HCEC 1CT (cell line): ENCODE measurements at regions not wholly inside any gene's neighbourhood (a gene's known extent, or its start where the extent isn't known, plus 50 kb on each side); places are given as distances from the start of the nearest gene placed in this dataset.
"Not testable (repeated sequence)": the region's sequence is repeated elsewhere in the genome, so short reads cannot be mapped to it uniquely, and the experiment has no call there.

Source experiments
- DNase-seq: peaks from one replicate; pipeline ENCODE4 v3.0.0-alpha.2; 2017

DNA sequence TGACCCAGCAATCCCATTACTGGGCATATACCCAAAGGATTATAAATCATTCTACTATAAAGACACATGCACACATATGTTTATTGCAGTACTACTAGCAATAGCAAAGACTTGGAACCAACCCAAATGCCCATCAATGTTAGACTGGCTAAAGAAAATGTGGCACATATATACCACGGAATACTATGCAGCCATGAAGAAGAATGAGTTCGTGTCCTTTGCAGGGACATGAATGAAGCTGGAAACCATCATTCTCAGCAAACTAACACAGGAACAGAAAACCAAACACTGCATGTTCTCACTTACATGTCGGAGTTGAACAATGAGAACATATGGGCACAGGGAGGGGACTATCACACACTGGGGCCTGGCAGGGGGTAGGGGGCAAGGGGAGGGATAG lies 183.0 kb downstream of the HACE1 start:
- not testable (repeated sequence) for DNase-seq

DNA sequence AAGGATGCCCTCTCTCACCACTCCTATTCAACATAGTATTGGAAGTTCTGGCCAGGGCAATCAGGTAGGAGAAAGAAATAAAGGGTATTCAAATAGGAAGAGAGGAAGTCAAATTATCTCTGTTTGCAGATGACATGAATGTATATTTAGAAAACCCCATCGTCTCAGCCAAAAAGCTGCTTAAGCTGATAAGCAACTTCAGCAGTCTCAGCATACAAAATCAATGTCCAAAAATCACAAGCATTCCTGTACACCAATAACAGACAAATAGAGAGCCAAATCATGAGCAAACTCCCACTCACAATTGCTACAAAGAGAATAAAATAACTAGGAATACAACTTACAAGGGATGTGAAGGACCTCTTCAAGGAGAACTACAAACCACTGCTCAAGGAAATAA lies 184.6 kb downstream of the HACE1 start:
- not testable (repeated sequence) for DNase-seq

DNA sequence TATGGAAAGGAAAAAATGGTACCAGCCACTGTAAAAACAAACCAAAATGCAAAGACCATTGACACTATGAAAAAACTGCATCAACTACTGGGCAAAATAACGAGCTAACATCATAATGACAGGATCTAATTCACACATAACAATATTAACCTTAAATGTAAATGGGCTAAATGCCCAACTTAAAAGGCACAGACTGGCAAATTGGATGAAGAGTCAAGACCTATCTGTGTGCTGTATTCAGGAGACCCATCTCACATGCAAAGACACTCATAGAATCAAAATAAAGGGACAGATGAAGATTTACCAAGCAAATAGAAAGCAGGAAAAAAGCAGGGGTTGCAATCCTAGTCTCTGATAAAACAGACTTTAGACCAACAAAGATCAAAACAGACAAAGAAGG lies 186.6 kb downstream of the HACE1 start:
- DNase-seq: not testable (repeated sequence)

- DNase-seq: not testable (repeated sequence)
These were observed 188.2 kb downstream of the HACE1 start for GRCh38 chr6:104671591-104671891.

DNA sequence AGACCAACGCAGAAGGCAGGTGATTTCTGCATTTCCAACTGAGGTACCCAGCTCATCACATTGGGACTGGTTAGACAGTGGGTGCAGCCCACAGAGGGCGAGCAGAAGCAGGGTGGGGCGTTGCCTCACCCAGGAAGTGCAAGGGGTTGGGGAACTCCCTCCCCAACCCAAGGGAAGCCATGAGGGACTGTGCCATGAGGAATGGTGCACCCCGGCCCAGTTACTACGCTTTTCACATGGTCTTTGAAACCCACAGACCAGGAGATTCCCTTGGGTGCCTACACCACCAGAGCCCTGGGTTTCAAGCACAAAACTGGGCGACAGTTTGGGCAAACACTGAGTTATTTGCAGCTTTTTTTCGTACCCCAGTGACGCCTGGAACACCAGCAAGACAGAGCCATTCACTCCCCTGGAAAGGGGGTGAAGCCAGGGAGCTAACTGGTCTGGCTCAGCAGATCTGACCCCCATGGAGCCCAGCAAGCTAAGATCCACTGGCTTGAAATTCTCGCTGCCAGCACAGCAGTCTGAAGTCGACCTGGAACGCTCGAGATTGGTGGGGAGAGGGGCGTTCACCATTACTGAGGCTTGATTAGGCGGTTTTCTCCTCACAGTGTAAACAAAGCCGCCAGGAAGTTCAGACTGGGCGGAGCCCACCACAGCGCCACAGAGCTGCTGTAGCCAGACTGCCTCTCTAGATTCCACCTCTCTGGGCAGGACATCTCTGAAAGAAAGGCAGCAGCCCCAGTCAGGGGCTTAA lies 188.7 kb downstream of the HACE1 start:
- not testable (repeated sequence) for DNase-seq

DNA sequence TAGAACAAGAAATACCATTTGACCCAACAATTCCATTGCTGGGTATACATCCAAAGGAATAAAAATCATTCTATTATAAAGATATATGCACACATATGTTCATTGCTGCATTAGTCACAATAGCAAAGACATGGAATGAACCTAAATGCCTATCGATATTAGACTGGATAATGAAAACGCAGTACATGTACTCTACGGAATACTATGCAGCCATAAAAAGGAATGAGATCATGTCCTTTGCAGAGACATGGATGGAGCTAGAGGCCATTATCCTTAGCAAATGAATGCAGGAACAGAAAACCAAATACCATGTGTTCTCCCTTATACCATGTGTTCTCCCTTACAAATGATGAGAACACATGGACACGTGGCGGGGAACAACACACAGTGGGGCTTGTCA lies 190.2 kb downstream of the HACE1 start:
- DNase-seq: no peak

- no peak for DNase-seq
These were observed 203.5 kb downstream of the HACE1 start for GRCh38 chr6:104656235-104656634.

- peak; percentile 17 for DNase-seq
These were observed 205.9 kb downstream of the HACE1 start for GRCh38 chr6:104653781-104654180.

- no peak for DNase-seq
These were observed 211.4 kb downstream of the HACE1 start for GRCh38 chr6:104648347-104648746.

DNA sequence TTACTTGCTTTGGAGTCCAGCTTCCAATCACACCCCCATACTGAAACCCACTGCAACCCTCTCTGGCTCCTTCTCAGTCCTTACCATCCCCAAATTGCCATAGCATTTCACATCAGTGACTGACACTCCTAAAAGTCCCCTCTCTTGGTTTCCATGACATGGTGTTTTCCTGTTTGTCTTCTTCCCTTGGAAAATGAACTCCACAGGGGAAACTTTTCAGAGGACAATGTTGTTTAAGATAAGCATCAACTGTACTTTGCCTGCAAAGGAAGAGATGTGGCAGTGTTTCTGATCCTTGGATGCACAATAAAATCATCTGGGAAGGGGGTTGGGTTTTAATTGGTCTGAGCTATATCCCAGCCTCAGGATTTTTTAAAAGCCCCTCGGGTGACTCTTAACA lies 214.9 kb downstream of the HACE1 start:
- DNase-seq: no peak

GRCh38 chr6:104642871-104643270 lies 216.8 kb downstream of the HACE1 start:
- DNase-seq: peak; percentile 55

GRCh38 chr6:104640761-104641160 lies 219.0 kb downstream of the HACE1 start:
- no peak for DNase-seq

DNA sequence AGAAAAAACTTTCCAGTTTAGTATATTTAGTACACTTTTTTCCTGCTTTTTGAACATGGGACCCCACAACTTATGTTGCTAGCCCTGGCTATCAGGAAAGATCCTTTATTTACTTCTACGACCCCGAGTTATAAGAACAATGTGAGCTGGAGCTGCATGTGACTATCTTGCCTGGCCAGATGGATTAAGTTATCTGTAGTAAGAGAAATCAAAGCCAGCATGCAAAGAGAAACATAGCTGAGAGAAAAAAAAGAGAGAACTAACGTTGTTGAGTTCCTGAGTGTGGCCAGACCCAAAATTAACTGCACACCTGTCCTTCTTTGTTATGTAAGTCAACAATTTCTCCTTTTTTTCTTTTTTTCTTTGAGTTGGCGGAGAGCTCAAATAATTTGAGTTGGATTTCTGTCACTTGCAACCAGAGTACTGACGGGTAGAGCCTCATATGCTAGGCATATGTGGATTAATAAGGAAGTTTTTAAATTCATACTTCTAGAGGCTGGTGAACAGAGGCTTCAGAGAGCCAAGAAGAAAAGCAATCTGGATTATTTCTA lies 219.5 kb downstream of the HACE1 start:
- no peak for DNase-seq

- peak; percentile 88 for DNase-seq
These were observed 220.1 kb downstream of the HACE1 start for GRCh38 chr6:104639668-104640067.

- peak; percentile 37 for DNase-seq
These were observed 220.9 kb downstream of the HACE1 start for GRCh38 chr6:104638841-104639290.

- peak; percentile 55 for DNase-seq
These were observed 226.6 kb downstream of the HACE1 start for GRCh38 chr6:104633125-104633524.

DNA sequence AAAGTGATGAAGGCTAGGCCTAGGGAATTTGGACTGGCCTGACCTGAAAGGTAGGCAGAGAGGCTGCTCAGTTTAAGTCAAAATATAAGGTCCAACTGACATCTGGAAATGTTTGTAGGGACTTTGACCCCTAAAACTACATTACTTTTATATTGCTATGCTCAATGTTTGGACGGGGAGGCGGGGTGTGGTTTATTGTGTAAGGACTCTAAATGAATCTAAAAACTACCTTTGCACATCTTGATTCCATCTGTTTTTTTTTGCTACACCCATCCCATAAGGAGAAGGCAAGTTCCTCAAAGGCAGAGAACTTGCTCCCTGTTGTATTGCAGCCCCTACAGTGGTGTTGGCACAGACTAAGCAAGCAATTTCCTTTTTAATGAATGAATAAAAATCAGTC lies 227.1 kb downstream of the HACE1 start:
- no peak for DNase-seq

DNA sequence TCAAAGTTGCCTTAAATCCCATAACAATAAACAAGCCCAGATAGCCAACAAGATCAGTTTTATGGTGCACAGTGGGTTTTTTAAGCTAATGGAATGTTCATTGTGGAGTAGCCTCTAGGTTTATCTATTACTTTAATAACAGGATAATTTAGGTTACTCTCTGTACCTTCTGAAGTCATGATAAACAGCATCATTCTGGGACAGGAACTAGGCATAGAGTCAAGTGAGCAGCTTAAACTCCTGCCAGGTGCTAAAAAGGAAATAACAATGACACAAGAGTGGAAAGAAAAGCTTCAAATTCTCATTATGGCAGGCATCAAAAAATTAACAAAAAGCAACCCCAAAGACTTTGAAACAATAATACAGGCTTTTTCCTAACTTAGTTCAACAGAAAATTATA lies 228.8 kb downstream of the HACE1 start:
- DNase-seq: no peak

- DNase-seq: no peak
These were observed 229.2 kb downstream of the HACE1 start for GRCh38 chr6:104630522-104630921.

- no peak for DNase-seq
These were observed 229.9 kb downstream of the HACE1 start for GRCh38 chr6:104629826-104630225.

GRCh38 chr6:104625536-104625935 lies 234.2 kb downstream of the HACE1 start:
- peak; percentile 87 for DNase-seq

GRCh38 chr6:104623052-104623690 lies 236.5 kb downstream of the HACE1 start:
- peak; percentile 29 for DNase-seq

- DNase-seq: no peak
These were observed 238.3 kb downstream of the HACE1 start for GRCh38 chr6:104621396-104621795.

GRCh38 chr6:104617591-104617990 lies 242.1 kb downstream of the HACE1 start:
- no peak for DNase-seq
